HuH-7.5 (cell line): ENCODE measurements at regions not wholly inside any gene's neighbourhood (a gene's known extent, or its start where the extent isn't known, plus 50 kb on each side); places are given as distances from the start of the nearest gene placed in this dataset.

ENCODE experiments used
- DNase-seq: peaks from one replicate; pipeline ENCODE4 v3.0.0; 2011; ENCODE audit warnings: low spot score

- DNase-seq = no peak
Observed at GRCh38 chr6:98136333-98136732, 698.0 kb upstream of the POU3F2 start.

GRCh38 chr6:98137391-98137790 lies 697.0 kb upstream of the POU3F2 start:
- no peak for DNase-seq

- no peak for DNase-seq
Observed at GRCh38 chr6:98142839-98143238, 691.5 kb upstream of the POU3F2 start.

GRCh38 chr6:98146656-98147055 lies 687.7 kb upstream of the POU3F2 start:
- DNase-seq = no peak

- no peak for DNase-seq
Observed at GRCh38 chr6:98156580-98156979, 677.8 kb upstream of the POU3F2 start.

GRCh38 chr6:98179606-98180005 lies 654.8 kb upstream of the POU3F2 start:
- DNase-seq = no peak

GRCh38 chr6:98200084-98200483 lies 634.3 kb upstream of the POU3F2 start:
- DNase-seq = no peak

- DNase-seq = no peak
Observed at GRCh38 chr6:98203170-98203806, 631.1 kb upstream of the POU3F2 start.

- DNase-seq = no peak
Observed at GRCh38 chr6:98212468-98212867, 621.9 kb upstream of the POU3F2 start.

GRCh38 chr6:98215531-98215930 lies 618.8 kb upstream of the POU3F2 start:
- DNase-seq = no peak

- no peak for DNase-seq
Observed at GRCh38 chr6:98230250-98230649, 604.1 kb upstream of the POU3F2 start.

- no peak for DNase-seq
Observed at GRCh38 chr6:98239057-98239456, 595.3 kb upstream of the POU3F2 start.

- DNase-seq = no peak
Observed at GRCh38 chr6:98241630-98242029, 592.7 kb upstream of the POU3F2 start.

- DNase-seq = no peak
Observed at GRCh38 chr6:98254624-98255023, 579.8 kb upstream of the POU3F2 start.

GRCh38 chr6:98260382-98260781 lies 574.0 kb upstream of the POU3F2 start:
- no peak for DNase-seq

GRCh38 chr6:98272060-98272459 lies 562.3 kb upstream of the POU3F2 start:
- no peak for DNase-seq

- no peak for DNase-seq
Observed at GRCh38 chr6:98274691-98275090, 559.7 kb upstream of the POU3F2 start.

- no peak for DNase-seq
Observed at GRCh38 chr6:98280492-98280891, 553.9 kb upstream of the POU3F2 start.

- DNase-seq = no peak
Observed at GRCh38 chr6:98286620-98287019, 547.8 kb upstream of the POU3F2 start.

GRCh38 chr6:98287876-98288275 lies 546.5 kb upstream of the POU3F2 start:
- DNase-seq = no peak

- no peak for DNase-seq
Observed at GRCh38 chr6:98292810-98293209, 541.6 kb upstream of the POU3F2 start.

GRCh38 chr6:98295515-98296175 lies 538.7 kb upstream of the POU3F2 start:
- DNase-seq = no peak

- DNase-seq = no peak
Observed at GRCh38 chr6:98308564-98308963, 525.8 kb upstream of the POU3F2 start.

GRCh38 chr6:98310443-98310842 lies 523.9 kb upstream of the POU3F2 start:
- DNase-seq = no peak
